ENCODE measurements at regions not wholly inside any gene's neighbourhood (a gene's known extent, or its start where the extent isn't known, plus 50 kb on each side); places are given as distances from the start of the nearest gene placed in this dataset.

DNA sequence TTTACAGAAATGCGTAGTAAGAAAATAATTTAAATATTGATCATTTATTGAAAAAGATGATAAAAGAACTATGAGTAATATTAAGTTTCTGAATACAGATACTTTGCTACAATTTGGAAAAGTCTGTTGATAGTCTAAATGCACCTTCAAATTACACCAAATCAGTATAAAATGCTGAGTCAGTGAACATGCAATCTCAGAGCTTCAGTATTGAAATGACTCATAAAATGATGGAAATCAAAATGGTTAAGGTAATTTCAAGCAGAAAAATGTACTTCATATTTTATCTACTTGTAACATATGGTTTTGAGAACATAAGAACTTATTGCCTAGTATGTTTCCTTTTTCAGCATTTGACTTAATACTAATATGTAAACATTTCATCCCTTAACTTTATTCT is 448.2 kb downstream of the PCDH10 start:
- H3K9me3 ChIP-seq (ENCODE audit: control insufficient read depth, insufficient read depth, low read length), result no peaks in the 10 kb centered on the region
- no peak overlapping the region for H3K9ac ChIP-seq (ENCODE audit: low read depth, low read length)
- peaks cover 25% of the 10 kb centered on the region for H3K4me1 ChIP-seq (ENCODE audit: insufficient read depth, low read length)
- no peaks in the 10 kb centered on the region for H3K36me3 ChIP-seq (ENCODE audit: insufficient read depth, low read length)

DNA sequence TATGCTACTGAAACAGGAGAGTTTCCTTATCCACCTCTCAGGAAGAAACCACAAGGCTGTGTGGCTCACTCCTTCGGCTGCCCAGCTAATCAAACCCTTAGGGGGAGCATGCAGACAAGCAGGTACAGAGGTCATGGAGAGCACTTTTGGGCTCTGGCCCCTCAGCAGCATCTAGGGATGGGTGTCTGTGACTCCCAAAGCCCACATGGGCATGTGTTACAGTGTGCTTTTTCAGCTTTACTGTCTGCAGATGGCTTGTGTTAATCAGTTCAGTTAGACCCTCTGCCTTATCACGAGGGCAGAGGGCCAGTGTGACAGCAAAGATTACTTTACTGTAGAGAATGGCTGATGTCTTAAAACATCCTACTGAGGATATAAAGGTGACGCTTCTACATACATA is 447.4 kb downstream of the PCDH10 start:
- Histone ChIP-seq H3K9me3 (ENCODE audit: control insufficient read depth, insufficient read depth, low read length) (no peaks in the 10 kb centered on the region), H3K9ac (ENCODE audit: low read depth, low read length) (no peak overlapping the region), H3K4me1 (ENCODE audit: insufficient read depth, low read length) (peaks cover 33% of the 10 kb centered on the region), H3K36me3 (ENCODE audit: insufficient read depth, low read length) (no peaks in the 10 kb centered on the region)

DNA sequence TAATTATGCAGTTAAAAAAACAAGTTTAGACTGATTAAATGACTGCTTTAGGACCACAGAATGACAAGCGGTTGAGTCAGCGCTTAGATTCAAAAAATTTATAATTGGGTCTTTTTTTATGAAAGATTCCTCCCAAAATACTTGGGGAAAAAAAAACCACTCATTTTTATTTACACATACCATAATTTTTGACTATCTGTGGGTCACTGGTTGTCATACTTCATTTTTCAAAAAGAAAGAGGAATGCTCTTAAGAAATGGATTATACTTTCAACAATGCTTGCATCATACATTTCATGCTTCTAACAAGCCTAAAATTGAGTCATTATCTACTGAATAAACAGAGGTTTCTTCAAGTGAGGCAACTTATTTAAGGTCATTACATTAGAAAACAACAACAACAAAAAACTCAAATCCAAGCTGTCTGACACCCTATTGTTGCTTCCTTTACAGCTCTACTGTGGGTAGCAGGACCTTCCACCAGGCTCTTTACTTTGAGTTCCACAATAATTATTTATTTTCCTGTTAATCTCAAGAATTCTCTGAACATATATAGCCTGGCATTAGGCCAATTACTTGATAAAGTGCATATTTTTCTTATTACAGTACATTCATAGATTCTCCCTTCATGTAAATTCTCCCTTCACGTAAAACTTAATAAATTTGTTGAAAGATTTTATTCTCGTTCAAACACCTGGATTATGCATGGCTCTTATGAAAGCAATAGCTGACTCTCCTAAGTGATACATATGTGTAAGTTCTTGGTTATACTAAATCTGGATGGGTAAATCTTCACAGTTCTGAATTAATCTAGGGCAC is 445.5 kb downstream of the PCDH10 start:
- H3K9ac ChIP-seq (ENCODE audit: low read depth, low read length), result no peak overlapping the region
- peaks cover under 1% of the 10 kb centered on the region for H3K9me3 ChIP-seq (ENCODE audit: control insufficient read depth, insufficient read depth, low read length)
- H3K4me1 ChIP-seq (ENCODE audit: insufficient read depth, low read length), result peaks cover 36% of the 10 kb centered on the region
- H3K36me3 ChIP-seq (ENCODE audit: insufficient read depth, low read length), result no peaks in the 10 kb centered on the region

DNA sequence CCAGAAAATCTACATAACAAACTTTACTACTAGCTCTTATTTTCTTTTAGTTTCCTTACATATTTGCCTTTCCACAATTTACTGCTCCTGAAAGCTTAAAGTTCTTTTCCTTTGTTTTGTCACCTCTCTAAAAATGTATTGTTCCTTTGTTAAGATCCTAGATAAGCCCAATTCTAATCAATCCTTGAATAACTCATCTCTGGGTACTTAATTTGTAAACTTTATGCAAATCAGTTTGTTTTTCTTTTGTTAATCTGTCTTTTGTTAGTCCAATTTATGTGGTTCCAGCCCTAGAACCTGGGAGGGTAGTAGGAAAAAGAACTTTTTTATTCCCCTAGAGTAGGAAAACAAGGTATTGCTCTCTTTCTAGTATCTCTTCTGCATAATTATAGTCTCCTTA is 444.7 kb downstream of the PCDH10 start:
- Histone ChIP-seq H3K9me3 (ENCODE audit: control insufficient read depth, insufficient read depth, low read length) (peaks cover 7% of the 10 kb centered on the region), H3K36me3 (ENCODE audit: insufficient read depth, low read length) (no peaks in the 10 kb centered on the region; the same call in 1 of the 2 replicates), H3K4me1 (ENCODE audit: insufficient read depth, low read length) (peaks cover 36% of the 10 kb centered on the region), H3K9ac (ENCODE audit: low read depth, low read length) (no peak overlapping the region)

DNA sequence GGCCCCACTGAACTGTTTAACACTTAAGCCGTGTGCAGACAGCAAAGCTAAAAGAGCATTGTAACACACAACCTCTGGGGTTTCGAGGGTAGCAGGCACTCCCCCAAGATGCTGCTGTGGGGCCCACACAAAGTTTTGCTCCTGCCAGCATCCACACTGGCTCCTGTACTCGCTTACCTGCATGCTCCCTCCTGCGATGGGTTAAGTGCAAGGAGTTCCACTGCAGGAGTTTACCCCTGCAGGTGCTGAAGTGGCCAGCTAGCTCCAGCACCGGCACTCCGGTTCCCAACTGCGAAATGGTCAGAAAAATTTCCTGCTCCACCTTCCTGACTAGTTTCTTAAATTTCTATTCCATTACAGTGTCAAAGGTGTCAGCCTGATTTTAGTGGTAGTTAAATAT is 443.5 kb downstream of the PCDH10 start:
- peaks cover 29% of the 10 kb centered on the region for H3K4me1 ChIP-seq (ENCODE audit: insufficient read depth, low read length)
- H3K9ac ChIP-seq (ENCODE audit: low read depth, low read length), result no peak overlapping the region
- H3K9me3 ChIP-seq (ENCODE audit: control insufficient read depth, insufficient read depth, low read length), result peaks cover 12% of the 10 kb centered on the region
- H3K36me3 ChIP-seq (ENCODE audit: insufficient read depth, low read length), result no peaks in the 10 kb centered on the region; the same call in 1 of the 2 replicates

DNA sequence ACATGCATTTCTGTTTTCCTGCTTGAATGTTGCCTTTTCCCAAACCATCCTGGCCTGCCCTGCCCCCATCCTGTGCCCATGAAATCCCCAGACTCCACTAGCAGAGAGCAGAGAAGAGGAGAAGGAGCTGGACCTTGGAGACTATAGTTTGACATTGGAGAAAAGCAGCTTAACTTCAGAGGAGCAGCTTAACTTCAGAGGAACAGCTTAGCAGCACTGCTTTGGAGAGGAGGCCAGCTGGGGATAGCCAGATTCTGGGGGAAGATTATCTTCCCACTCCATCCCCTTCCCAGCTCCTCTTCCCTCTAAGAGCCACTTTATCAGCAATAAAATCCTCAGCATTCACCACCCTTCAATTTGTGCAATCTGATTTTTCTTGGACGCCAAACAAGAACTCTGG is 443.0 kb downstream of the PCDH10 start:
- H3K9ac ChIP-seq (ENCODE audit: low read depth, low read length), result no peak overlapping the region
- H3K4me1 ChIP-seq (ENCODE audit: insufficient read depth, low read length), result peaks cover 29% of the 10 kb centered on the region
- no peaks in the 10 kb centered on the region; the same call in 1 of the 2 replicates for H3K36me3 ChIP-seq (ENCODE audit: insufficient read depth, low read length)
- peaks cover 12% of the 10 kb centered on the region for H3K9me3 ChIP-seq (ENCODE audit: control insufficient read depth, insufficient read depth, low read length)

DNA sequence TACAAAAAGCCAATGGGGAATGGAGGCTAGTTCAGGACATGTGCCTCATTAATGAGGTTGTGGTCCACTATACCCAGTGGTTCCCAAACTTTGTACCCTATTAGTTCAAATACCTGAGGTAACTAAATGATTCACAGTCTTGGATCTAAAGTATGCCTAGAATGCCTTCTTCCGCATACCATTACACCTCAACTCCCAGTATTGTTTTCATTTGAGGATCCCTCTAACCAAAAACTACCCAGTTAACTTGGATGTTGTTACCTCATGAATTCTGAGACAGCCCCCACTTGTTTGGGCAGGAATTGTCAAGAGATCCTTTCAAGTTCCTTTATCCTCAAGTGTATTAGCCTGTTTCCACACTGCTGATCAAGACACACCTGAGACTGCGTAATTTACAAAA is 439.2 kb downstream of the PCDH10 start:
- Histone ChIP-seq H3K9ac (ENCODE audit: low read depth, low read length) (no peak overlapping the region), H3K4me1 (ENCODE audit: insufficient read depth, low read length) (peaks cover 18% of the 10 kb centered on the region), H3K36me3 (ENCODE audit: insufficient read depth, low read length) (no peaks in the 10 kb centered on the region; the same call in 1 of the 2 replicates), H3K9me3 (ENCODE audit: control insufficient read depth, insufficient read depth, low read length) (peaks cover 12% of the 10 kb centered on the region)

DNA sequence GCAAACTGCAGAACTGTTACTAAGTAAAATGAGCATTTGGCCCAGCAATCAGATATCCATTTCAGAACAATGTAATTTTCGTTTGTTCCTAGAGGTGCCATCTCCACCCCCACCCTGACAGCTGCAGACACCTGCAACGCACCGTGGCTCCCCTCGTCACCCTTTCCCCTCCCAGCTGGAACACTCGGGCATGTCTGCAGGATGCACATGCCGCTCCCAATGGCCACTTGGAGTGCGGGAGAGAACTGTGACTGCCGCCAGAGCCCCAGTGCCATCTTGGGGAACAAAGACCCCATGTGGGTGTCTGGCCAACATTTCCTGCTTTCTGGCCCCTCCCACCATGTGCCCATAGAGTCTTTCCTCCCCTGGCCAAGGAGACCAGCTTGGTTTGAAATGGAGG is 436.2 kb downstream of the PCDH10 start:
- no peaks in the 10 kb centered on the region for H3K4me1 ChIP-seq (ENCODE audit: insufficient read depth, low read length)
- H3K9me3 ChIP-seq (ENCODE audit: control insufficient read depth, insufficient read depth, low read length), result peaks cover 12% of the 10 kb centered on the region
- H3K9ac ChIP-seq (ENCODE audit: low read depth, low read length), result no peak overlapping the region
- no peaks in the 10 kb centered on the region; the same call in 1 of the 2 replicates for H3K36me3 ChIP-seq (ENCODE audit: insufficient read depth, low read length)

DNA sequence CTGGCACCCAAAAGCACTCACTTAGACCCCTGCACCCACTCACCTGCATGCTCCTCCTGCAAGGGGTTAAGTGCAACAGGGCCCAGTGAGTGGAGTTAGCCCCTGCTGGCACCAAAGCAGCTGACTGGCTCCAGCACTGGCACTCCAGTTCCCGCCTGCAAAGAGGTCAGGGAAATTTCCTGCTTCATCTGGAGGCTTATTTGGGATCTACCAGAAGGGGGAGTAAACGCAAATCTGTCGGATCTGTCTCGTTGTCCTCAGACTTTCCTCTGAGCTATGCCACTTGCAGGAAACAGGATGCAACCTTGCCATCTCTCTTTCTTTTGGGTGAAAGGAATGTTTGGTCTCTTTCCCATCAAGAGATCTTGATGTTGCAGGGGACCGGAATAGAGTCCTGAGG is 435.6 kb downstream of the PCDH10 start:
- H3K9me3 ChIP-seq (ENCODE audit: control insufficient read depth, insufficient read depth, low read length), result peaks cover 12% of the 10 kb centered on the region
- no peak overlapping the region for H3K9ac ChIP-seq (ENCODE audit: low read depth, low read length)

DNA sequence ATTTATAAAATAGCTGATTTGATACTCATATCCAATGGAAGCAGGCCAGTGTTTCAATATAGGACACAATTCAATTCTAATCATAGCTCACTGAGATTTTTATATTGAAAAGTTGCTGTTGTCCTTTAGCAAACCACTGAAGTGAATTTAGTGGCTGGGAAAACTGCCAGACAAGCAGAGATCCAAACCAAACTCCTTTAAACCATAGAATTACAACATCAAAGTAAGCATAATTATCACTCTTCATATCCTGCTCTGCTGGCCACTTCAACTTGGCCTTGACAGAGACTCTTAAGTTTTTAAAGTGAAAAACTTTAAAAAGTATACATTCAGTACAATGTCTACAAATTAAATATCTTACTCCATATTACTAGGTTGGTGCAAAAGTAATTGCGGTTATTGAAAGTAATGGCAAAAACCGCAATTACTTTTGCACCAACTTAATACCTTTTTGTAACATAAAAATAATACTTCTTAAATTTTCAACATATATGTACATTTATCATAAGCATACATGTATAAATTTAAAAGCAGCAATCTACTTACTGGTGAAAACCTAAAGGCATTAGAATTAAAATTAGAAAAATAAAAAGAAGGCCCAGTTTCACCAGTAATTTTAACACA is 433.0 kb downstream of the PCDH10 start:
- no peaks in the 10 kb centered on the region for H3K9me3 ChIP-seq (ENCODE audit: control insufficient read depth, insufficient read depth, low read length)
- H3K36me3 ChIP-seq (ENCODE audit: insufficient read depth, low read length), result 0 out of 2 replicates have a peak, but pooled peaks cover 3% of the 10 kb centered on the region
- H3K9ac ChIP-seq (ENCODE audit: low read depth, low read length), result no peak overlapping the region
- H3K4me1 ChIP-seq (ENCODE audit: insufficient read depth, low read length), result no peaks in the 10 kb centered on the region

More for the DNA sequence above, 435.6 kb downstream of the PCDH10 start:
- Histone ChIP-seq H3K36me3 (ENCODE audit: insufficient read depth, low read length) (no peaks in the 10 kb centered on the region; the same call in 1 of the 2 replicates), H3K4me1 (ENCODE audit: insufficient read depth, low read length) (no peaks in the 10 kb centered on the region)

DNA sequence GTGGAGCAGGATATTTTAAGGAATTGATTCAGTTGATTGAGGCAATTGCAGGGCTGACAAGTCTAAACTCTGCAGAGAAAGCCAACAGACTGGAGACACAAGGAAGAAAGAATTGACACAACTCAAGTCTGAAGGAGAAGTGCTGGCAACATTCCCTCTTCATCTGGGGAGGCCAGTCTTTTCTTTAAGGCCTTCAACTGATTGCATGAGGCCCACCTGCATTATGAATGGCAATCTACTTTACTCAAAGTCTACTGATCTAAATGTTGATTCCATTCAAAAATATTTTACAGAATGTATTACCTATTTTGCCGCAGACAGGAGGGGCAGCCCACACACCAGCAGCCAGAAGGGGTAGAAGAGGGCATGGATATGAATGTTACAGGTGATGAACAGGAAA is 425.2 kb downstream of the PCDH10 start:
- no peak overlapping the region for H3K9ac ChIP-seq (ENCODE audit: low read depth, low read length)
- H3K9me3 ChIP-seq (ENCODE audit: control insufficient read depth, insufficient read depth, low read length), result no peaks in the 10 kb centered on the region; the same call in 1 of the 2 replicates
- no peaks in the 10 kb centered on the region for H3K4me1 ChIP-seq (ENCODE audit: insufficient read depth, low read length)
- 0 out of 2 replicates have a peak, but pooled peaks cover 3% of the 10 kb centered on the region for H3K36me3 ChIP-seq (ENCODE audit: insufficient read depth, low read length)

DNA sequence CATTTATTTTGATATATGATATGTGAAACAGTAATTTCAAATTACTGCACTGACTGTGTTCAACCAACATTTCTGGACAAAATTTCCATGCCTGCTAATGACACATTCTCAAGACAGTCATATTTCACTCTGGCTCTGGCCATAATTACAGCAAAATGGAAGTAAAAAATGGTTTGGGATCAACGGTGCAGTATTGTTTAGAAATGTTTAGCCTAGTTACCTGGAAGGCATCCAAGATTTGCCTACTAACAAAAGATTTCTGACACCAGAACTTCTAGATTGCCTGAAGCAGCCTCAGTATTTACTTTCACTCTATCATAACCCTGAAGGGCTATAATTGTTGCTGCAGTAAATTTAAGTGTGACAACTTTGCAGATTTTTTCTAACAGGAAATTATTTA is 416.3 kb downstream of the PCDH10 start:
- H3K36me3 ChIP-seq (ENCODE audit: insufficient read depth, low read length), result no peaks in the 10 kb centered on the region
- H3K4me1 ChIP-seq (ENCODE audit: insufficient read depth, low read length), result no peaks in the 10 kb centered on the region
- H3K9me3 ChIP-seq (ENCODE audit: control insufficient read depth, insufficient read depth, low read length), result no peaks in the 10 kb centered on the region
- H3K9ac ChIP-seq (ENCODE audit: low read depth, low read length), result no peak overlapping the region

DNA sequence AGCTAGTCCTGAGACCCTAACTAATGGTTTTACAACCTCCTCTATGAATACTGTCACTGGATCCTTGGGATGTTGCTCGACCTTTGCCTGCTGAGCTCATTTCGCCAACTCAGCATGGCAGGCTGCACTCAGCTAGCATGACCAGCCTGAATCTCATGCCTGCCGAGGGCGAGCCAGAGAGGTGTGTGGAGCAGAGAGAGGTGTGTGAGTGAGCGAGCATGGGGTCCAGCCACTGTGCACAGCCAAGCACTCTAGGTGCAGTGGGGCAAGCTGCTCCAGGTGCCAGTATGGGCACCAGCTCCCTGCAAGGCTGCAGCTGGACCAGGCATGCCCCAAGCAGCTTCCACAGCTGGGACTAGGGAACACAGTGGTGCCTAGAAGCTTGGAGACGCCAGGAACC is 410.9 kb downstream of the PCDH10 start:
- H3K9ac ChIP-seq (ENCODE audit: low read depth, low read length), result no peak overlapping the region

DNA sequence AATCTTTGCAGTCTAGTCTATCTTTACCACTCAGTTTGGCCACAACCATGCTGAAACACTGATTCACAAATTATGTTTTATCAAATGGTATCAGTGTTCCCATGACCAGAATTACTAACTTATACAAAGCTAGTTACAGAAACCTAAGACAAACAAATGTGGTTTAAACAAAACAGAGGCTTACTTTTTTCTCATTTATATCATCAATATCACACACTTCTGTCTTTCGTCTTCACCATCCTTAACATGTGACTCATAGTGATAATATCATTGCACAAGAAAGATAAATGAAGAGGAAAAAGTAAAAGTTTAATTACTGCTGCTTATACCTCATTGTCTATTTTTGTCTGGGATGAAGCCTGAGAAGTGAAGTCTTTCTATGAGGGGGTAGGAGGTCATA is 406.6 kb downstream of the PCDH10 start:
- H3K9me3 ChIP-seq (ENCODE audit: control insufficient read depth, insufficient read depth, low read length), result no peaks in the 10 kb centered on the region
- no peak overlapping the region for H3K9ac ChIP-seq (ENCODE audit: low read depth, low read length)
- H3K36me3 ChIP-seq (ENCODE audit: insufficient read depth, low read length), result no peaks in the 10 kb centered on the region
- no peaks in the 10 kb centered on the region for H3K4me1 ChIP-seq (ENCODE audit: insufficient read depth, low read length)

More for the DNA sequence above, 410.9 kb downstream of the PCDH10 start:
- Histone ChIP-seq H3K4me1 (ENCODE audit: insufficient read depth, low read length) (no peaks in the 10 kb centered on the region), H3K36me3 (ENCODE audit: insufficient read depth, low read length) (no peaks in the 10 kb centered on the region), H3K9me3 (ENCODE audit: control insufficient read depth, insufficient read depth, low read length) (no peaks in the 10 kb centered on the region)

DNA sequence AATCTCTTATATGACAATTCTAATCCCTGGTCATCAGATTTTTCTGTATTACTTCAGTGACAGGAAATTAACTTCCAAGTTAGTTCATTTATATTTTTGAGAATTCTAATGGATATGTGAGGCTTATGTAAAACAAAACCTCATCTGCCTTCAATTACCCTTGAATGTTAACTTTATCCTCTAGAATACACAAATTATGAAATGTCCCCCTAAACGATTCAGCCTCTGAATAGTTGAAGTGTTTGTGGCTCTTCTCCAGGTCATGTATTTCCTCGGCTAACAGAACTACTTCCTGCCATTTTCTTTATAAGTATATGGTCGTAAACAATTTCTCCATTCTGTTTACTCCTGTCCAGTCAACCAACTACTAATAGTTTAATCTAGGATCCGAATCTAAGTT is 401.3 kb downstream of the PCDH10 start:
- Histone ChIP-seq H3K36me3 (ENCODE audit: insufficient read depth, low read length) (no peaks in the 10 kb centered on the region), H3K9ac (ENCODE audit: low read depth, low read length) (no peak overlapping the region), H3K9me3 (ENCODE audit: control insufficient read depth, insufficient read depth, low read length) (no peaks in the 10 kb centered on the region), H3K4me1 (ENCODE audit: insufficient read depth, low read length) (no peaks in the 10 kb centered on the region)
